ENCODE measurements at regions not wholly inside any gene's neighbourhood (a gene's known extent, or its start where the extent isn't known, plus 50 kb on each side); places are given as distances from the start of the nearest gene placed in this dataset.

DNA sequence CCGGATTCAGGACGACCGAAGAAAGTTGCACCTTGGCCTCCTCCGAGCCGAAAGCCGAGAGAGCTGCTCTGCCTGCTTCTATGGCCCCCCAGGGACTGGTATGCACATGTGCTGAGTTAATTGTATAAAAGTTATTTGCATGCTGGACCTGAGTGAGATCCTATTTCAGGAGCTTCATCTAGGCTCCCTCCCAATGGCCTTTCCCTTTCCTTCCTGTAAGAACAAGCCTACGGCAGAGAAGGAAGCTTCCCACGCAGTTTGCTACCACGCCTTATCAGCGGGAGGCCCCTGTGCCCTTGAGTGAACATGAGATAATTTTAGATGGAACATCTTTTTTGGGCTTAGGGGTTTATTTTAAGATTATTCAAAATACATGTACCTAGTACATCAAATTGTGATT lies 65.9 kb downstream of the RIN2 start:
- Histone ChIP-seq H3K27ac (ENCODE audit: low read depth) (no peak overlapping the region), H3K4me1 (ENCODE audit: insufficient read depth) (no peaks in the 10 kb centered on the region), H3K4me3 (ENCODE audit: low read depth, low read length) (no peak overlapping the region), H3K36me3 (ENCODE audit: insufficient read depth) (no peaks in the 10 kb centered on the region)
- 84% methylated on average over 10 of the region's 10 CpGs for WGBS
- no peak for DNase-seq (ENCODE audit: extremely low spot score)

DNA sequence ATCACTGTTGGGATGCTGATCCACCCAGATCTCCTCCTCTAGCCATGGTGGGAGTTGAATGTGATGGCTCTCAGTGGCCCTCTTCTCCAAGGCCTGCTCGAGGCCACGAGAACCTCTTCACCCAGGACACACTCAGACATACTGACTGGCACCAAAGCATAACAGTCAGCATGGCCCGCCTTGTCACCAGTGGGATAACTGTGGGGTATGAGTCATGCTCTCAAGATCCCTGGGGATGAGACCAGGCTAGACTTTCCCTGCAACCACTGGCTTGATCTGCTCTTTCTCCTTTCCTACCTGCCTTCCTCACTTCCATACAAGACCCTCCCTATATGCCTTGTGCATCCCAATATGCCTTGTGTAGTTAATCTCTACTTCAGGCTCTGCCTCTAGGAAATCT lies 66.8 kb downstream of the RIN2 start:
- H3K4me3 ChIP-seq (ENCODE audit: low read depth, low read length): no peak overlapping the region
- no peaks in the 10 kb centered on the region for H3K4me1 ChIP-seq (ENCODE audit: insufficient read depth)
- H3K36me3 ChIP-seq (ENCODE audit: insufficient read depth): no peaks in the 10 kb centered on the region
- no peak overlapping the region for H3K27ac ChIP-seq (ENCODE audit: low read depth)
- DNase-seq (ENCODE audit: extremely low spot score): no peak
- 97% methylated on average over 3 of the region's 3 CpGs for WGBS

DNA sequence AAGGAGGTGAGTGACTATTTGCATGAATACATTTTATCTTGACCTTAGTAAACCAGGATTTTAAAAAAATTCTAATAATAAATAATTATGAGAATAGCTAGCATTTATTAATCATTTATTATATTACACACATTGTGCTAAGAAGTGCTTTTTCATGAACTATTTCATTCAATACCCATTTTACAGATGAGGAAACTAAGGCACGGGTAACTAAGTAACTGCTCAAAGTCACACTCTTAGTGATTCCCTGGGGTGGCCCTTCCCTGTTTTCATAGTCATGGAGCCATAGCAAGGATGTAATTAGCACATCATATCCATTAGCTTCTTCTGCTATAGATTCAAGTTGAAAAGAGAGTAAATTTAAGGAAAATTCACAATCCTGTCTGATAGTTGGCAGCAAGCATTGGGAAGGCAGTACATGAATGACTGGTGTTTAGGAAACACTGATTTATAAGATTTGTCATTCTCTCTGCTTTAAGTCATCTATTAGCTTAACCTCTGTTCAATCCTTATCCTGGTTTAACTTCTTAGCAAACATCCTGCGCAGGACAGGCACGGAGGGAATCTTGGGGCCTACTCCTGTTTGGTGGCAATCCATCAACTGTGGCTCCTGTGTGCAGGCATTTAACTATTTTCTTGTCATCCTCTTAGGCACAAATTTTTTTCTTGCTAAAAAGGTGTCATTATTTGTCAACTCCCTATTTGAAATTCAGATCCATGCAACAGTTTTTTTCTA lies 68.3 kb downstream of the RIN2 start:
- no peaks in the 10 kb centered on the region for H3K36me3 ChIP-seq (ENCODE audit: insufficient read depth)
- no peak for DNase-seq (ENCODE audit: extremely low spot score)
- no peaks in the 10 kb centered on the region for H3K4me1 ChIP-seq (ENCODE audit: insufficient read depth)
- no peak overlapping the region for H3K4me3 ChIP-seq (ENCODE audit: low read depth, low read length)
- H3K27ac ChIP-seq (ENCODE audit: low read depth): no peak overlapping the region
- WGBS: 88% methylated on average over 3 of the region's 3 CpGs

DNA sequence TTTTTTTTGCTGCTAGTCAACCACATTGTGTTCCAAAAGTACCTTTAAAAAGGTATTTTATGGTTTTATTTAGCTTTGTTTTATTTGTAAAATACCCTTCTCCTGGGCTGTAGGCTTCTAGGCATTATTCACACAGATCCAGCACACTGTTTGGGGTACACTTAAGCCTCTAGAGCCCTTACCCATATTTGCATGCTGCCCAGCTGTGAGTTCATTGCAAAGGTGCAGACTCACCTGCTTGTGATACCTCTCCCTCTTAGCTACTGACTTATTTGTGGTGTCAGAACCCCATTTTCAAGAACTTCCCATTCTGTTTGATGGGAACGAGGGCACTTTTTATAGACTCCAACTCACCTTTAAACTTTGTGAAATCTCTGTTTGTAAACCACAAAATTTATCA lies 69.8 kb downstream of the RIN2 start:
- Histone ChIP-seq H3K27ac (ENCODE audit: low read depth) (no peak overlapping the region), H3K4me3 (ENCODE audit: low read depth, low read length) (no peak overlapping the region), H3K36me3 (ENCODE audit: insufficient read depth) (no peaks in the 10 kb centered on the region), H3K4me1 (ENCODE audit: insufficient read depth) (no peaks in the 10 kb centered on the region)
- DNase-seq (ENCODE audit: extremely low spot score): no peak
- WGBS: 75% methylated on average over 1 of the region's 1 CpG

DNA sequence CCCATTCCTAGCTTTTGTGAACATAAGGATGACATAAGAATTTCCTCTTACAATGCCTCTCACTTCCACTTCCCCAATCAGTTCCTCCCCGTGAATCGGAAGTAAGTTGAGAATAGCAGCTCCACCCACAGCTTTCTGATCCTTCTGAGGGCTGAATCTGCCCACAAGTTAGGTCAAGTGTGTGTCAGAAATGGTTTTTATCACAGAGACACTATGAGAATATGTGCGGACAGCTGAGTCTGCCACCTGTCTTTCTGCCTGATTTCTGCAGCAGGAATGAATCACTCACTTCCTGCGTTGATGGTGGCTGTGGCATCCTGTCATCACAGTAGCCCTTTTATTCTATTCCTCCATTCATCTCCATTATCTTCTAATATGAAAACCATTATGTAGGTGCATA lies 70.2 kb downstream of the RIN2 start:
- Histone ChIP-seq H3K4me3 (ENCODE audit: low read depth, low read length) (no peak overlapping the region), H3K4me1 (ENCODE audit: insufficient read depth) (no peaks in the 10 kb centered on the region), H3K27ac (ENCODE audit: low read depth) (no peak overlapping the region), H3K36me3 (ENCODE audit: insufficient read depth) (no peaks in the 10 kb centered on the region)
- DNase-seq (ENCODE audit: extremely low spot score): no peak
- WGBS: 66% methylated on average over 4 of the region's 4 CpGs

DNA sequence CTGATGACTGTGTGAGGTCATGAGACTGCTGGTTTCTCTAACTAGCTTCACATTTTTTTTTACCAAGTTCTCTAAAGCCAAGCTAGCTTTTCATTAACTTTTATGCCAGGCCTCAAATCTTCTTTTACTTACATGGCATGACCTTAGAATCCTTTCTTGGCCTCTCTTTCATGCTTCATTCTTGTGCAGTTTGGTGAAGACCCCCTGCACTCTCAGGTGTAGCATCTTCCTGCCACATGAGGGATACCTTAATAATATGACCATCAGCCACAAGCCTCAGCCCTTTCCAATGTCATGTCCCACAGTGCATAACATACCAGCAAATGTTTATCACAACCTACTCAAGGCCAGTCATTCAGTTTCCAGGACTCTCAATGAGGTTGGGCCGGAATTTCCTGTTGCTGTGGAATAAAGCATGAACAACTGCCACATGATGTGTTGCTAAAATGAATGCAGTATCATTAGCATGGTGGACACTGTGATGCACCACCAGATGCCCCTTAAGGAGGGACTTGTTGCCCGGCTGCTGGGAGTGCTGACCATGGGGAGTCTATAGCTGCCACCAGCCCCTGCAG lies 72.2 kb downstream of the RIN2 start:
- Histone ChIP-seq H3K4me1 (ENCODE audit: insufficient read depth) (no peaks in the 10 kb centered on the region), H3K36me3 (ENCODE audit: insufficient read depth) (no peaks in the 10 kb centered on the region), H3K27ac (ENCODE audit: low read depth) (no peak overlapping the region), H3K4me3 (ENCODE audit: low read depth, low read length) (no peak overlapping the region)
- 94% methylated on average over 2 of the region's 2 CpGs for WGBS
- no peak for DNase-seq (ENCODE audit: extremely low spot score)

DNA sequence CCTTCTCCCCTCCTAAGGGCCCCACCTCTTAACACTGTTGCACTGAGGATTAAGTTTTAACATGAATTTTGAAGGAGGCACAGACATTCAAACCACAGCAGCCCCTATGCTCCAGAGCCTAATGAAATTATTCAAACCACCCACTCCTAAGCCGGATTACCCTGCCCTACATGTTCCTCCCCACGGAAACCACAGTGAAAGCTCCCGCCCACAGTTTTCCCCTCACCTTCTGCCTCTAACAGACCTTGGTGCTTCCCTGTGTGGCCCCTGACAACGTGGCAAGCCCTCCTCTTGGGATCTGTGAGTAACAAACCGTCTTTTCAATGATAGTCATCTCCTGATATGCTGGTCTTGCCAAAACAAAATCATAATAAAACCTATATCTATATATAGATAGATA lies 74.8 kb downstream of the RIN2 start:
- no peak for DNase-seq (ENCODE audit: extremely low spot score)
- H3K27ac ChIP-seq (ENCODE audit: low read depth): no peak overlapping the region
- H3K36me3 ChIP-seq (ENCODE audit: insufficient read depth): no peaks in the 10 kb centered on the region
- no peaks in the 10 kb centered on the region for H3K4me1 ChIP-seq (ENCODE audit: insufficient read depth)
- 79% methylated on average over 5 of the region's 5 CpGs for WGBS
- H3K4me3 ChIP-seq (ENCODE audit: low read depth, low read length): no peak overlapping the region

DNA sequence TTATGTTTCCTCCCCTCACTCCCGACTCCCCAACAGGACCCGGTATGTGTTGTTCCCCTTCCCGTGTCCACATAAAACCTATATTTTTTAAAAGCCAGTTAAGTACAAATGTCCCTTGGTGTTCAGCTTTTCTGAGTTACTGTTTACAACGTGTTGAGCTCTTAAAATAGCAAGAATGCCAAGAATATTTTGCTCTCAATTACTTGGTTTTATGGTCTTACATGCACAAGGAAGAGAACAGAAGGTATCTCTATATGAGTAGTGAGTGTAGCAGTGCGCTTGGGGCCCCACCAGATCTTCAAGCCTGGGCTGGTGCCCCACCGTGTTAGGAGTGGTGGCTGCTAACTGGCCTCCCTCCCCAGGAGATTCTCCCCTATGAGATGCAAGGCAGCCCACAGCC lies 75.3 kb downstream of the RIN2 start:
- Histone ChIP-seq H3K4me3 (ENCODE audit: low read depth, low read length) (no peak overlapping the region), H3K27ac (ENCODE audit: low read depth) (no peak overlapping the region), H3K4me1 (ENCODE audit: insufficient read depth) (no peaks in the 10 kb centered on the region), H3K36me3 (ENCODE audit: insufficient read depth) (no peaks in the 10 kb centered on the region)
- 50% methylated on average over 6 of the region's 6 CpGs for WGBS
- DNase-seq (ENCODE audit: extremely low spot score): no peak

DNA sequence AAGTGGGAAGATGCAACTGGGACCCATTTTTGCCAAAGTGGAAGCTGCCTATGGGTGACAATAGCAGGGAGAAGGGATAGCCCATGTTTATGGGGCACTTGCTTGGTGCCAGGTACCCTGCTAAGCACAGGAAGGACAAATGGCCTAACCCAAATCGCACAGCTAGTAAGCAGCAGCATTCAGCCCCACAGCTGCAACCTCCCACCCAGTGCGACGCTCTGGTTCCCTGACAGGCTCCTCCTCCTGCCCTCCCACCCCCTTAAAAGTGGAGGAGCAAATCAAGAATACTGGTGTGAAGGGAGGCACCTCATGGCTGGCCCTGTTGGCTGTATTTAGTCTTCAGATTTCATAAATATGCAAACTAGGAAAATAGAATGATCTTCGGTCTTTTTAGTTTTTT lies 76.2 kb downstream of the RIN2 start:
- Histone ChIP-seq H3K4me1 (ENCODE audit: insufficient read depth) (no peaks in the 10 kb centered on the region), H3K36me3 (ENCODE audit: insufficient read depth) (no peaks in the 10 kb centered on the region), H3K4me3 (ENCODE audit: low read depth, low read length) (no peak overlapping the region), H3K27ac (ENCODE audit: low read depth) (no peak overlapping the region)
- no peak for DNase-seq (ENCODE audit: extremely low spot score)
- 82% methylated on average over 4 of the region's 4 CpGs for WGBS

DNA sequence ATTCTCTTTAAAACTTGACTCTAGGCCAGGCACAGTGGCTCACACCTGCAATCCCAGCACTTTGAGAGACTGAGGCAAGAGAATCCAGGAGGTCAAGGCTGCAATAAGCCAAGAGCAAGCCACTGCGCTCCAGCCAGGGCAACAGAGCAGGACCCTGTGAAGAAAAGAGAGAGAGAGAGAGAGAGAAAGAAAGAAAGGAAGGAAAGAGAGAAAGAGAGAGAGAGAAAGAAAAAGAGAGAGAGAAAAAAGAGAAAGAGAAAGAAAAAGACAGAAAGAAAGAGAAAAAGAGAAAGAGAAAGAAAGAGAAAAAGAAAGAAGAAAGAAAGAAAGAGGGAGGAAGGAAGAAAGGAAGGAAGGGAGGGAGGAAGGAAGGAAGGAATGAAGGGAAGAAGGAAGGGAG lies 76.7 kb downstream of the RIN2 start:
- no peak overlapping the region for H3K4me3 ChIP-seq (ENCODE audit: low read depth, low read length)
- H3K36me3 ChIP-seq (ENCODE audit: insufficient read depth): no peaks in the 10 kb centered on the region
- DNase-seq (ENCODE audit: extremely low spot score): no peak
- no peak overlapping the region for H3K27ac ChIP-seq (ENCODE audit: low read depth)
- H3K4me1 ChIP-seq (ENCODE audit: insufficient read depth): no peaks in the 10 kb centered on the region
- WGBS: 94% methylated on average over 1 of the region's 1 CpG

DNA sequence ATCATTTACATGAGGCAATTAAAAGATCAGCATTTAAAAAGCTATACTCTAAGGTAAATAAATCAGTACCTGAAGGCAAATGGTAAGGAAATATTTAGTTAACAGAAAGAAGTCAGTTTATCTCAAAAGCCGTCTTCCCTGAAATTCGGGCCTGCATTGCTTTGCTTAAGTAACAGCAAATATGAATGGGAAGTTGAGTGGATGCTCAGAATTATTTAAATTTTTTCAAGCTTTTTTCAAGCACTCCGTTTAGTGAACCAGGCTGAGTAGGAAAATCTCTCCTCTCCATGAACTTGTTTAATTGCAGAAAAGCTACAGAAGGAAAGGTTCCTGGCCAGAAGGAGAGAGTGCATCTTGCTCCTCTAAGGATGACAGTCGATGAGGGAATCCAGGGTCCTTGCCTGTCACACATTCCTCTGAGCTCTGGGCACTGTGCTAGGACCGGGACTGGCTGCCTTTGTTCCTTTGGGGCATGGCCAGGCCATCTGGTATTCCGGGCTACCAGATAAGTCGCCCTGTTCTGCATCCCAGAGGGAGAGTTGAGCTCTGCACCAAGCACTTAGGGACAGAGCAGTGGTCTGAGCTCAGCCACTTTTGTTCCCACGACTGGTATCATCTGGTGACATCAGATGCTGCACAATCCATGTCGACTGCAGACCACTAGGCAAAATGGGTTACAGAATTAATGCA lies 77.6 kb downstream of the RIN2 start:
- WGBS: 43% methylated on average over 9 of the region's 9 CpGs
- no peaks in the 10 kb centered on the region for H3K36me3 ChIP-seq (ENCODE audit: insufficient read depth)
- no peak for DNase-seq (ENCODE audit: extremely low spot score)
- no peak overlapping the region for H3K27ac ChIP-seq (ENCODE audit: low read depth)
- H3K4me1 ChIP-seq (ENCODE audit: insufficient read depth): no peaks in the 10 kb centered on the region
- H3K4me3 ChIP-seq (ENCODE audit: low read depth, low read length): no peak overlapping the region

DNA sequence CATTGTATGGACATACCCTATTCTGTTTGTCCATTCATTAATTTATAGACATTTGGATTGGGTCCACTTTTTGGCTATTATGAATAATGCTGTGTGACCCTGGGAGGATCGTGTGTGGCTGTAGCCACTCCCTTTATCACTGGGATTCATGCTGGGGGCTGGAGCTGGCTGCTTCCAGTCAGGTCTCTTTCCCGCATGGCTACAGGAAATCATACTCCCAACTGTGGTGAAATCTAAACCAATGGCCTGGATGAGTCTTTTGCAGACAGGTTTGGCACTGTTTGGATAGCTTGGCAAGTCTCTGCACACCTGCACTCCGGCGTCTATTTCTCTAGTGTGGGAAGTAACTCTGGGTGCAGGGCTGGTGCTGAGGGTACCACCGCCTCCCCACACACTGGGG lies 80.4 kb downstream of the RIN2 start:
- H3K4me3 ChIP-seq (ENCODE audit: low read depth, low read length): no peak overlapping the region
- H3K4me1 ChIP-seq (ENCODE audit: insufficient read depth): no peaks in the 10 kb centered on the region
- DNase-seq (ENCODE audit: extremely low spot score): no peak
- H3K36me3 ChIP-seq (ENCODE audit: insufficient read depth): no peaks in the 10 kb centered on the region
- no peak overlapping the region for H3K27ac ChIP-seq (ENCODE audit: low read depth)
- 91% methylated on average over 5 of the region's 5 CpGs for WGBS

DNA sequence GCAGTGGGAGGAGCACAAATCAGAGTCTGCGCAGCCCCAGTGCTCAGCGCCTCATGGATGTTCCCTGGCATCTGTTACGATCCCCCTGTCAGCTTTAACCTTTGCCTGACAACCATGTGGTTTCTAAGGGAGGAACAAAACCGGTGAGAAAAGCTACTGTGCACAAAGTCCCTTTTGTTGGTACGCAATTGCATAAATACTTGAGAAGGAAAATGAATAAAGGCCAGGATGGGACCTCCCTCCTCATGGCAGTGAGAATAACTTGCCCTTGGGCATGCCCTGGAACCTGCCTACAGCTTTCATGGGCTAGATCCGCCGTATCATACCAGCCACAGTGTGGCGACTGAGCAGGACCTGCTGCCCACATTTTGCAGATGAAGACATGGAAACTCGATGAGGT lies 81.0 kb downstream of the RIN2 start:
- H3K27ac ChIP-seq (ENCODE audit: low read depth): no peak overlapping the region
- DNase-seq (ENCODE audit: extremely low spot score): no peak
- H3K4me1 ChIP-seq (ENCODE audit: insufficient read depth): no peaks in the 10 kb centered on the region
- H3K4me3 ChIP-seq (ENCODE audit: low read depth, low read length): no peak overlapping the region
- H3K36me3 ChIP-seq (ENCODE audit: insufficient read depth): no peaks in the 10 kb centered on the region
- WGBS: 95% methylated on average over 9 of the region's 9 CpGs

DNA sequence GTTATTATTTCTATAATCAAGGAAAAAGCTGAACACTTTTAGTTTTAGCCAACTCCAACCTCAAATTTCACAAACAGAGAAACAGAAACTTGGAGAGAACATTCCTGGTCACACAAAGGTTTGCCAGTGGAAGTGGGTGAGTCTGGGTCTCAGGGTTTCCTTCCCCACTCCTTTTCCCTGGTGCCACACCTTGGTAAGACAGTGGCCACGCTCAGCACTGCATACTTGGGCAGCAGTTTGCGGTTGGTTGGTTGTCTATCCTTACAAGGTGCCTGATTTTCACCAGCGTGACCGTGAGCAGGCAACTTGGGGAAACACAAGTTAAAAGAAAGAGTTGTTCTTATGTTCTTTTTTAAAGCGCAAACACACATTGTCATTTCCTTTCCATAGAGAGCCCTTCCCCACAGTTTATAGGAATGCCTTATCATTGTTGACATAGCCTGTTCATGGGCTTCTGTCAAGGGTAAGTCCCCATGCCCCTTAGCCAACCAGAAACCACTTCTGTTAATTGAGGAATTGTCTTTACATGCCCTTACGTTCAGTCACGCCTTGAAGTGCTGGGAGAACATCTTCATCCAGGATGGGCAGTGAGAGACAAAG lies 82.2 kb downstream of the RIN2 start:
- no peaks in the 10 kb centered on the region for H3K36me3 ChIP-seq (ENCODE audit: insufficient read depth)
- WGBS: 87% methylated on average over 7 of the region's 7 CpGs
- no peak overlapping the region for H3K4me3 ChIP-seq (ENCODE audit: low read depth, low read length)
- no peaks in the 10 kb centered on the region for H3K4me1 ChIP-seq (ENCODE audit: insufficient read depth)
- no peak overlapping the region for H3K27ac ChIP-seq (ENCODE audit: low read depth)
- no peak for DNase-seq (ENCODE audit: extremely low spot score)
